ENCODE measurements at regions not wholly inside any gene's neighbourhood (a gene's known extent, or its start where the extent isn't known, plus 50 kb on each side); places are given as distances from the start of the nearest gene placed in this dataset.

DNA sequence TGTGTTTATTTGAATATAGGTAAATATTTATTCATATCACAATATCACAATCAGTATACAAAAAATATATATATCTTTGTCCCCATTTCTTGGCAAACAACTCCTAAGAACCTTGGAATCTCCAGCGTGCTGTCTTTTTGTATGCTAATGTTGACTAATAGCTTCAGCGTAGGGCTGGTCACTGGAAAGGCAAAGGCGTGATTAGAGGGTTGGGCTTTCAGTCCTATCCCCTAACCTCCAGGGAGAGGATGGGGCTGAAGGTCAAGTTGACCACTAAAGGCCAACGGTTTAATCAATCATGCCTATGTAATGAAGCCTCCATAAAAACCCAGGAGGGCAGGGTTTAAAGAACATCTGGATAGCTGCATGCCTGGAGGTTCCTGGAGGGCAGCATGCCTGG, 79.6 kb upstream of the BNC2 start:
- DNase-seq: no peak

DNA sequence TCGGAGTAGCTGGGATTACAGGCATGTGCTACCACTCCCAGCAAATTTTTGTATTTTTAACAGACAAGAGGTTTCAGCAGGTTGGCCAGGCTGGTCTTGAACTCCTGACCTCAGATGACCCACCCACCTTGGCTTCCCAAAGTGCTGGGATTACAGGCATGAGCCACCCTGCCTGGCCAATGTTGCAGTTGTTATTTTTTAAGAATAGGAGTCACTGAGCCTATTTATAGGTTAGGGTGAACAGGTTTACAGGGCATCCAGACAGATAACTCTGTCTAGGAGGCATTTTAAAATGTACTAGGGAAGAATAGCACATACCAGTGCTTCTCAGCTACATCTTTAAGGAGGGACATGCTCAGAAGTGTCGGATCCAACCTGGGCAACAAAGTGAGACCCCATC, 60.1 kb upstream of the BNC2 start:
- DNase-seq: no peak

DNA sequence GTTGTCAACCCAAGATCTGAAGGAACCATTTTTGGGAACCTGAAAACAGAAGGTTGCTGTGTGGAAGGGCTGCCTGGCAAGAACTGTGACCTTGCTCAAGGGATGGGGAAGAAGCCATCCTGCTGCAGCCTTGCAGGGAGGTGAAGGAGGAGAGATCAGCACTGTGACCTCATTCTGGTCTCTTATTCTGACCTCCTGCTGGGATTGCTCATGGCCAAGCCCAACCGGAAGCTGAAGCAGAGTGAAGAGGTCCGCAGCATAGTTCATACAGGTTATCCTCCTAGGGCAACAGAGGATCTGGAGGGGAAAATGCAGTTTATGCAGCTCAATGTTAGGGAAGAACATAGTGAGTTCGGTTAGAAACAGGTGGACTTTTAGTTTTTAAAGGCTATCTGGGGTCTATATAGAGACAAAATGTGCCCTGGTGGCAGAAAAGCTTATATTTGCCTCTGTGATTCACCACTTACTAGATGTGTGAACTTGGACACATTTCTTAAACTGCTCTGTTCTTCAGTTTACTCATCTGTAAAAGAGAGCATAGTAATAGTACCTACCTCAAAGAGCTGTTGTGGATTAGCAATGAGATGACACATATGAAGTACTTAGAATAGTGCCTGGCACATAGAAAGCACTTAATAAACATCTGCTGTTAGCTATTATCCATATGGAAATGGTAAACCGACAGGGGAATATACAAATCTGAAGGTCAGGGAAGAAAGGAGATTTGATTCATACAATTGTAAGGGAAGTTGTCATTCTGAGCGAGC, 57.9 kb upstream of the BNC2 start:
- DNase-seq: no peak

DNA sequence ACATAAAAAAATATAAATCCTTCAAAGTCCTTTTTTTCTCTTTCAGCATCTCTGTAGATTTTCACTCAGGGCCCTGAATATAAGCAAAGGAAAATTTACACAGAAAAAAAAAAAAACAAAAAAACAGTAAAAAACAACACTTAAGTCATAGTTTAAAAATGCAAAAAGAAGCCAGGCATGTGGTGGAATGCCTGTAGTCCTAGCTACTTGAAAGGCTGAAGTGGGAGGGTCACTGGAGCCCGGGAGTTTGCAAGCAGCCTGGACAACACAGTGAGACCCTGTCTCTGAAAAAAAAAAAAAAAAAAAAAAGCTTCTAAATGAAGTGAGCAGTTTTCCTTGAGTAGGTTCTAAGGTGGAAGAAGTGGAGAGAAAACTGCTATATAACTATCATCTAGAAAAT, 55.0 kb upstream of the BNC2 start:
- no peak for DNase-seq

DNA sequence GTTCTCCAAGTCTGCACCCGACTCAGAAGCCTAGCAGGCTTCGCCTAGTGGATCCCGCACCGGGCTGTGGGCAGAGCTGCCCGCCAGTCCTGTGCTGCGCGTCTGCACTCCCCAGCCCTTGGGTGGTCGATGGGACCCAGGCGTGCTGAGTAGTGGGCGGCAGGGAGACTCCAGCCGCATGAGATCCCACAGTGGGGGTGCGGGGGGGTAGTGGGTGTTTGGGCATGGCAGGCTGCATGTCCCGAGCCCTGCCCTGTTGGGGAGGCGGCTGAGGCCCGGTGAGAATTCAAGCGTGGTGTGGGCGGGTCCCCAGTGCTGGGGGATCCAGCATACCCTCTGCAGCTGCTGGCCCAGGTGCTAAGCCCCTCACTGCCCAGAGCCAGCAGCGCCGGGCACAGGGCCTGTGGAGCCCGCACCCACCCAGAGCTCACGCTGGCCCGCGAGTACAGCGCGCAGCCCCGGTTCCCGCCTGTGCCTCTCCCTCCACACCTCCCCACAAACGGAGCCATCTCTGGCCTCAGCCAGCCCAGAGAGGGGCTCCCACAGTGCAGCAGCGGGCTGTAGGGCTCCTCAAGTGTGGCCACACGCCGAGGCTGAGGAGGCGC, 53.9 kb upstream of the BNC2 start:
- DNase-seq: no peak

DNA sequence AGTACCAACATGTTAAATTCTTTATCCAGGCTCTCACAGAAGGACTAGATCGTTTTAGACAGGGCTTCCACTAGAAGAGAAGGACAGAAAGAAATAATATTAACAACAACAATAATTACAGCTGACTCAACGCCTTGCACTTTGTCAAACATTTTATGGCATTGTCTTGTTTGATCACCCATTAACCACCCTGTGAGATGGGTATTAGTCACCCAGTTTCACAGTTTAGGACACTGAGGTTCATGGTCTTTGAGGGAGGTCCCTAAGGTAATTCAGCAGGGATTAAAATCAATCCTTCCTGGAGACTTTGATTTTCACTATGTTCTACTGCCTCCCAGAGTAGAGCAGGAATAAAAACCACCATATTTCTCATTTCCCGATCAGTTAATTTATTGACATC, 51.4 kb upstream of the BNC2 start:
- DNase-seq: no peak

All from NCI-H2227 treated with DMSO at 0.1 percent for 48 hours (cell line).